ENCODE measurements at regions not wholly inside any gene's neighbourhood (a gene's known extent, or its start where the extent isn't known, plus 50 kb on each side); places are given as distances from the start of the nearest gene placed in this dataset.

GRCh38 chr16:66205287-66206231 lies 160.9 kb upstream of the CDH5 start:
- H4K20me1 ChIP-seq (replicated peaks in 1 of 2; ENCODE audit: control insufficient read depth in 1 of 2, insufficient read depth in 2 of 2, low read length in 2 of 2) = no peaks in the 10 kb centered on the region
- no peak overlapping the region for H2BK15ac ChIP-seq (ENCODE audit: low read length)
- H3K27me3 ChIP-seq (replicated peaks in 1 of 4; ENCODE audit: control insufficient read depth in 3 of 4, extremely low read depth in 1 of 4, insufficient read depth in 3 of 4, low read length in 3 of 4) = no peaks in the 10 kb centered on the region
- no peak overlapping the region for H3K4ac ChIP-seq (replicated peaks; ENCODE audit: insufficient read length, low read depth, low read length)
- ChIA-PET POLR2A (ENCODE audit: partially characterized antibody) (no interaction called here), CTCF (ENCODE audit: partially characterized antibody) (no interaction called here)
- H3K4me1 ChIP-seq (replicated peaks in 1 of 4; ENCODE audit: control insufficient read depth in 3 of 4, insufficient read depth in 4 of 4, low read length in 3 of 4) = peaks cover 0 to 5% (median 0%) of the 10 kb centered on the region in 4 experiments; a peak in 1 of 7 replicates
- no peak overlapping the region for H3K23ac ChIP-seq (ENCODE audit: insufficient read length)
- H4K8ac ChIP-seq (ENCODE audit: extremely low read depth, insufficient read depth, low read length) = no peak overlapping the region
- 76% methylated on average over 8 of the region's 8 CpGs; no CpG with 5 or more reads in 1 of the 2 experiments for WGBS, 2 experiments (ENCODE audit: extremely low coverage in 1 of 2, insufficient coverage in 1 of 2, insufficient read length in 1 of 2, insufficient replicate concordance in 2 of 2, low coverage in 1 of 2, low lambda C conversion rate in 2 of 2, missing lambda C conversion rate in 1 of 2)
- FAIRE-seq (no peak), DNase-seq (ENCODE audit: low read depth in 1 of 2, low spot score in 2 of 2) (peak in 1 of 2 experiments; percentile 35)
- H3K79me2 ChIP-seq (ENCODE audit: control insufficient read depth in 1 of 2, insufficient read depth in 2 of 2, low read length in 2 of 2) = no peaks in the 10 kb centered on the region
- H2BK120ac ChIP-seq (replicated peaks; ENCODE audit: low read depth, low read length) = no peak overlapping the region
- H3K27ac ChIP-seq (ENCODE audit: low read depth, low read length) = no peak overlapping the region
- TF ChIP-seq JUND (IDR thresholded peaks at IDR 0.05; ENCODE audit: low read length) (no peak), RNF2 (IDR thresholded peaks at IDR 0.05; ENCODE audit: borderline replicate concordance, low read depth, low read length, missing control alignments, poor library complexity, severe bottlenecking) (no peak), SIN3A (conservative IDR thresholded peaks at IDR 0.05 in 1 of 2, IDR thresholded peaks at IDR 0.05 in 1 of 2; ENCODE audit: low read depth in 1 of 2, low read length in 2 of 2) (no peak), RFX5 (IDR thresholded peaks at IDR 0.05; ENCODE audit: borderline replicate concordance, low read depth, low read length) (no peak), EZH2 (IDR thresholded peaks at IDR 0.05; ENCODE audit: low read depth, low read length, severe bottlenecking) (no peak)
- TF ChIP-seq, protein P1, sequence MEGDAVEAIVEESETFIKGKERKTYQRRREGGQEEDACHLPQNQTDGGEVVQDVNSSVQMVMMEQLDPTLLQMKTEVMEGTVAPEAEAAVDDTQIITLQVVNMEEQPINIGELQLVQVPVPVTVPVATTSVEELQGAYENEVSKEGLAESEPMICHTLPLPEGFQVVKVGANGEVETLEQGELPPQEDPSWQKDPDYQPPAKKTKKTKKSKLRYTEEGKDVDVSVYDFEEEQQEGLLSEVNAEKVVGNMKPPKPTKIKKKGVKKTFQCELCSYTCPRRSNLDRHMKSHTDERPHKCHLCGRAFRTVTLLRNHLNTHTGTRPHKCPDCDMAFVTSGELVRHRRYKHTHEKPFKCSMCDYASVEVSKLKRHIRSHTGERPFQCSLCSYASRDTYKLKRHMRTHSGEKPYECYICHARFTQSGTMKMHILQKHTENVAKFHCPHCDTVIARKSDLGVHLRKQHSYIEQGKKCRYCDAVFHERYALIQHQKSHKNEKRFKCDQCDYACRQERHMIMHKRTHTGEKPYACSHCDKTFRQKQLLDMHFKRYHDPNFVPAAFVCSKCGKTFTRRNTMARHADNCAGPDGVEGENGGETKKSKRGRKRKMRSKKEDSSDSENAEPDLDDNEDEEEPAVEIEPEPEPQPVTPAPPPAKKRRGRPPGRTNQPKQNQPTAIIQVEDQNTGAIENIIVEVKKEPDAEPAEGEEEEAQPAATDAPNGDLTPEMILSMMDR (IDR thresholded peaks at IDR 0.05; ENCODE audit: control extremely low read depth in 1 of 3, insufficient read depth in 1 of 3, low read depth in 1 of 3, low read length in 3 of 3) = no peak
- no peak overlapping the region for H3K56ac ChIP-seq (replicated peaks; ENCODE audit: insufficient read length, low read depth, low read length)
- H3K79me1 ChIP-seq (ENCODE audit: low read depth, low read length) = no peaks in the 10 kb centered on the region
- H3K14ac ChIP-seq (ENCODE audit: insufficient read length) = no peak overlapping the region
- no peak overlapping the region for H3K4me3 ChIP-seq (ENCODE audit: extremely low read depth in 1 of 4, insufficient read depth in 2 of 4, low read depth in 3 of 4, low read length in 4 of 4)
- H3K36me3 ChIP-seq (ENCODE audit: control insufficient read depth in 2 of 4, insufficient read depth in 4 of 4, low read length in 3 of 4) = no peaks in the 10 kb centered on the region
- H3K9ac ChIP-seq (replicated peaks in 1 of 4; ENCODE audit: extremely low read depth in 1 of 4, low read depth in 3 of 4, low read length in 3 of 4) = no peak overlapping the region
- no peak overlapping the region for H3K18ac ChIP-seq (ENCODE audit: extremely low read depth, low read length)
- H3K4me2 ChIP-seq (ENCODE audit: insufficient read depth in 1 of 2, low read depth in 2 of 2, low read length in 2 of 2) = no peak overlapping the region
- H4K5ac ChIP-seq (ENCODE audit: insufficient read length, low read depth, low read length) = no peak overlapping the region
- H2BK12ac ChIP-seq (ENCODE audit: low read depth, low read length) = no peak overlapping the region
- H3K9me3 ChIP-seq (ENCODE audit: insufficient read depth in 2 of 2, low read depth in 1 of 2, low read length in 1 of 2) = no peaks in the 10 kb centered on the region
- no peak overlapping the region for H2BK5ac ChIP-seq (ENCODE audit: low read depth, low read length)
- H2AK5ac ChIP-seq (ENCODE audit: low read depth, low read length) = no peak overlapping the region
- H2BK20ac ChIP-seq (ENCODE audit: low read length) = no peak overlapping the region
- H2AFZ ChIP-seq (ENCODE audit: low read length) = no peak overlapping the region; the same call in 1 of the 2 replicates
- H3K23me2 ChIP-seq (ENCODE audit: low read depth, low read length) = no peaks in the 10 kb centered on the region
- no peak overlapping the region for H4K91ac ChIP-seq (replicated peaks; ENCODE audit: insufficient read length, low read length)

Measured in H1 (cell line).